Tibial nerve (tissue), 4 donors: ENCODE measurements at regions not wholly inside any gene's neighbourhood (a gene's known extent, or its start where the extent isn't known, plus 50 kb on each side); places are given as distances from the start of the nearest gene placed in this dataset.

ENCODE experiments used
- DNase-seq, 2 donors: peaks; one replicate each; pipeline ENCODE4 v3.0.0-alpha.2; 2019; ENCODE audit warnings: low spot score in 2 of 2
- H3K27ac ChIP-seq, 4 donors: fragments of 200-600 bp; sonication (generic) in 3 of 4; one replicate each; pipeline ENCODE4 v1.5.1; 2017 to 2019; ENCODE audit warnings: mild to moderate bottlenecking in 1 of 4
- H3K27me3 ChIP-seq, 2 donors: fragments of 200-600 bp; sonication (generic) in 1 of 2; one replicate each; pipeline versions ENCODE4 v1.5.1 to v1.6.0; 2017 to 2019
- H3K36me3 ChIP-seq, 3 donors: fragments of 200-600 bp; sonication (generic); one replicate each; pipeline ENCODE4 v1.5.1; 2018 to 2019
- H3K4me1 ChIP-seq, 4 donors: fragments of 200-600 bp; sonication (generic) in 3 of 4; one replicate each; pipeline ENCODE4 v1.5.1; 2017 to 2019
- H3K4me3 ChIP-seq, 4 donors: fragments of 200-600 bp; sonication (generic) in 3 of 4; one replicate each; pipeline ENCODE4 v1.5.1; 2017 to 2019; ENCODE audit warnings: mild to moderate bottlenecking in 1 of 4, moderate library complexity in 1 of 4
- H3K9me3 ChIP-seq, 4 donors: fragments of 200-600 bp; sonication (generic) in 3 of 4; one replicate each; pipeline ENCODE4 v1.5.1; 2017 to 2019
- CTCF ChIP-seq, 5 experiments: fragments of 200-600 bp in 3 of 5; fragments of 450-650 bp in 2 of 5; sonication (generic) in 3 of 5; IDR thresholded peaks; one replicate each; pipeline ENCODE4 v1.5.1; 2016 to 2019; ENCODE audit warnings: antibody characterized with exemption in 5 of 5, mild to moderate bottlenecking in 3 of 5, moderate library complexity in 2 of 5
- EP300 ChIP-seq, 2 donors: sonication (generic); formaldehyde crosslinking; IDR thresholded peaks; one replicate each; pipeline ENCODE4 v1.6.1; 2017; ENCODE audit warnings: antibody characterized with exemption in 2 of 2, mild to moderate bottlenecking in 1 of 2
- POLR2A ChIP-seq, 2 donors: fragments of 450-650 bp; IDR thresholded peaks; one replicate each; pipeline ENCODE4 v1.6.1; 2017; ENCODE audit warnings: antibody characterized with exemption in 2 of 2, mild to moderate bottlenecking in 2 of 2, moderate library complexity in 2 of 2
- WGBS, 2 donors: methylation state at CpG; one replicate each; pipeline ENCODE4 v1.1.5; 2018; 5-methylcytosine and 5-hydroxymethylcytosine counted together

DNA sequence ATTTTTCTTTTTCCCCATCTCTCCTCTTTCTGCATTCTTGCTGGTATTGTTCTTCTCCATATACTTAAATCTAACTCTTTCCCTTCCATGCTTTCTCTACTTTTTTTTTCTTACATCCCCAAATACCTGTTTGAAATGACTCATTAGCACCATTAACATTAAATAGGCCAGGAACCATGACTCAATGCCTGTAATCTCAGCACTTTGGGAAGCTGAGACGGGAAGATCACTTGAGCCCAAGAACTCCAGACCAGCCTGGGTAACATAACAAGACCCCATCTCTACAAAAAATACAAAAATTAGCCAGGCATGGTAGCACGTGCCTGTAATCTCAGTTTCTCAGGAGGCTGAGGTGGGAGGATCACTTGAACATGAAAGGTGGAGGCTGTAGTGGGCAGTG is 1026.8 kb downstream of the GATA3 start:
- WGBS, 2 donors: 78 to 80% methylated on average over 2 of the region's 2 CpGs
- H3K36me3 ChIP-seq: no peaks in the 10 kb centered on the region

DNA sequence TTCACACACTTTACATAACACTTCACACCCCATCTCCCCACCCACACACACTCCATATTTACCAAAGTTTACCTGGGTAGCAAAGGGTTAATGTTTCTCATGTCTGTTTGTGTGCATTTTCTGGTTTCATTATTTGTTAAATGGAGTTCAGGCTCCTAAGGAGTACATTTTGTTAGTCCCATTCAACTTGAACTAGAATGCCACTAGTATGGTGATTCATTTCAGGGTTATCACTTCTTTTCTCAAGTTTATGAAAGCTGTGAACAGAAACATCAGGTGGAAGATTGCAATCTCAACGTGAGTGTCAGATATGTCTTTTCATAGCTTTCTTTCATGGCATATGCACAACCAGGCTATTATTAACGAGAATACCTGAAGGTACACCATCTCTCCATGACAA is 1027.5 kb downstream of the GATA3 start:
- TF ChIP-seq POLR2A (IDR thresholded peaks at IDR 0.05): no peak
- no peak for TF ChIP-seq EP300 (IDR thresholded peaks at IDR 0.05)
- TF ChIP-seq CTCF (IDR thresholded peaks at IDR 0.05): no peak
- Histone ChIP-seq H3K4me3 (no peak overlapping the region), H3K9me3 (no peaks in the 10 kb centered on the region), H3K27ac (no peak overlapping the region), H3K36me3 (no peaks in the 10 kb centered on the region), H3K27me3 (no peaks in the 10 kb centered on the region), H3K4me1 (no peaks in the 10 kb centered on the region)
- WGBS, 2 donors: 50 to 55% methylated on average over 2 of the region's 2 CpGs
- DNase-seq: no peak

More for the DNA sequence above, 1026.8 kb downstream of the GATA3 start:
- Histone ChIP-seq H3K4me1 (no peaks in the 10 kb centered on the region), H3K9me3 (no peaks in the 10 kb centered on the region), H3K27ac (no peak overlapping the region), H3K27me3 (no peaks in the 10 kb centered on the region), H3K4me3 (no peak overlapping the region)
- DNase-seq: no peak
- TF ChIP-seq POLR2A (IDR thresholded peaks at IDR 0.05) (no peak), CTCF (IDR thresholded peaks at IDR 0.05) (no peak), EP300 (IDR thresholded peaks at IDR 0.05) (no peak)

- H3K36me3 ChIP-seq: no peaks in the 10 kb centered on the region
- H3K4me1 ChIP-seq: no peaks in the 10 kb centered on the region
- DNase-seq: no peak
- 67 to 73% methylated on average over 3 of the region's 3 CpGs for WGBS, 2 donors
- no peaks in the 10 kb centered on the region for H3K27me3 ChIP-seq
- TF ChIP-seq EP300 (IDR thresholded peaks at IDR 0.05): no peak
- TF ChIP-seq POLR2A (IDR thresholded peaks at IDR 0.05): no peak
- no peak for TF ChIP-seq CTCF (IDR thresholded peaks at IDR 0.05)
- H3K27ac ChIP-seq: no peak overlapping the region
- no peak overlapping the region for H3K4me3 ChIP-seq
- no peaks in the 10 kb centered on the region for H3K9me3 ChIP-seq
Measured at GRCh38 chr10:9091530-9092093, 1037.1 kb downstream of the GATA3 start.

GRCh38 chr10:9096288-9096687 is 1041.8 kb downstream of the GATA3 start:
- Histone ChIP-seq H3K27me3 (no peaks in the 10 kb centered on the region), H3K4me1 (no peaks in the 10 kb centered on the region), H3K36me3 (no peaks in the 10 kb centered on the region), H3K4me3 (no peak overlapping the region), H3K9me3 (no peaks in the 10 kb centered on the region), H3K27ac (no peak overlapping the region)
- DNase-seq: no peak
- TF ChIP-seq CTCF (IDR thresholded peaks at IDR 0.05) (no peak), EP300 (IDR thresholded peaks at IDR 0.05) (no peak), POLR2A (IDR thresholded peaks at IDR 0.05) (no peak)
- 77 to 82% methylated on average over 4 of the region's 4 CpGs for WGBS, 2 donors

DNA sequence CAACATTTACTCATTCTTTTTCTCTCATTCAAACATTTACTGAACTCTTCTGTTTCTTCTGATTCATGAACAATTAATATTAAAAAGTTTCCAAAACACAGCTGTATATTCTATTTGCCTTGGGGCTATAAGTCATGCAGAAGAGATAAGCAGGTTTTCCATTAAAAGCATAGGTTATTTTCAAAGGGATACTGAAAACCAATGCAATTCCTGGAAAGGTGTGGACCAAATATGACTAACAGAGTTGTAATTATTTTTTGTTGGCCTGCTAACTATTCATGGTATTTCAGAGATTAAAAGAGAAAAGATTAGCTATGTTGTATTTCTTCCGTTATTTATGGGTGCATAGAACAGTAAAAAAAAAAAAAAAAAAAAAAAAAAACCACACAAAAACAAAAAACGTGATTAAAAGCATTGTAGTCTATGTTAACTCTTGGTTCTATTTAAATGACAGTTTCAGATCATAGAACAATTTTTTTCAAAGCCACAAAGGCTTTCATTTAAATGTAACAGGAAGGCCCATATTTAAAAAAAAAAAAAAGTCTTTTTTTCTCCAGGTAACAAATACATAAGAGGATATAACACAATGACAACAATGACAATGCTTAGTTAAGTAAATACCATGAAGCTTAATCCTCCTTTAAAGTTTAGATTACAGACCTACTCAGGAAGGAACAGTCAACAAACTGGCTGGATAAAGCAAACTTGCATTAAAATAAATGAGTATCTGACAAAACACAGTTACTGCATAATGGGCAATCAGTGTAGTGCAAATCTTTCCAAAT is 1042.9 kb downstream of the GATA3 start:
- Histone ChIP-seq H3K4me1 (no peaks in the 10 kb centered on the region), H3K9me3 (no peaks in the 10 kb centered on the region), H3K27me3 (no peaks in the 10 kb centered on the region), H3K4me3 (no peak overlapping the region), H3K27ac (no peak overlapping the region), H3K36me3 (no peaks in the 10 kb centered on the region)
- TF ChIP-seq POLR2A (IDR thresholded peaks at IDR 0.05) (no peak), EP300 (IDR thresholded peaks at IDR 0.05) (no peak), CTCF (IDR thresholded peaks at IDR 0.05) (no peak)
- DNase-seq: no peak
- 24 to 39% methylated on average over 2 of the region's 2 CpGs for WGBS, 2 donors
